Inferior parietal cortex (tissue), 1 donor: ENCODE measurements at regions not wholly inside any gene's neighbourhood (a gene's known extent, or its start where the extent isn't known, plus 50 kb on each side); places are given as distances from the start of the nearest gene placed in this dataset.
"Not testable (repeated sequence)": the region's sequence is repeated elsewhere in the genome, so short reads cannot be mapped to it uniquely, and the experiment has no call there.

Source experiments
- DNase-seq: peaks from one replicate; pipeline ENCODE4 v3.0.0-alpha.2; 2016; ENCODE audit errors: extremely low spot score

- no peak for DNase-seq
These were observed 58.0 kb upstream of the SLC25A48 start for GRCh38 chr5:135776457-135776856.

DNA sequence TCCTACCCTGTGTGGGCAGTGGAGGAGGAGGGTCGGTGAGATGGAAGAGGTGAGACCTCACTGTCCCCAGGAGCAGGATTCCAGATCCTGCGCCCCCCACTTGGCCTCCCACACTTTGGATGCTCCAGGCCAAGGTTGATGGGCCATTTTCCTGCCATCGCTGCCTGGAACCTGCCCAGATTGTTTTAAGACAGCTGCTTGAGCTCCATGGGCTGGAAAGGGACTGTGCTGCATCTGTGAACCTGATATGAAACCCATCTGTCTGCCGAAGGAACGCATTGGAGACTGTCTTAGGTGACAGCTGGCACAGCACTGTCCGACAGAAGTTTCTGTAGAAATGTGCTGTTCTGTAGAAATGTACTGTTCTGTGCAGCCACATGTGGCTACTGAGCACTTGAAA is 72.7 kb upstream of the SLC25A48 start:
- DNase-seq: peak; percentile 16

DNA sequence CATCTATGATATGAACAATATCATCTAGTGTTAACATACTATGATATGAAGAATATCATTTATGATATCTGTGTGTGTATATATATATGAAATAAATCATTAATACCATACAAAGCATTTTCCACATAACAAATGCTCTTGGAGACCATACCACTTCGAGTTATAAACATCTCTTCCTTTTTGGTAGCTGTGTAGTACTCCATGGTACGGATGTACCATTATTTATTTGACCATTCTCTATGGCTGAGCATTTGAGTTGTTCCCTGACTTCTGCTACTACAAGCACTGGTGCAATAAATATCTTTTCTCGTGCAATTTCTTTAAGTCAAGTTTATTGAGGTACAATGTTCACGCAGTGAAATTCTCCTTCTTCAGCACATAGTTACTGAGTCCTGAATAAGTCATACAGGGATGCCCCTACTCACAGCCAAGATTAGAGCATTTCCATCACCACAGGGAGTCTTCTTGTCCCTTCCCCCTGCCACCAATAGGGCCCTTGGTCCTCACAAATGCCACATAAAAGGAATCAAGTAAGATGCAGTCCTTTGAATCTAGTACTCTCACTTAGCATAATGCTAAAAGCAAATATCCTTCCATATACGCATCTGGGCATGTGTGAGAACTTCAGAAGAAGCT is 75.2 kb upstream of the SLC25A48 start:
- DNase-seq: no peak

DNA sequence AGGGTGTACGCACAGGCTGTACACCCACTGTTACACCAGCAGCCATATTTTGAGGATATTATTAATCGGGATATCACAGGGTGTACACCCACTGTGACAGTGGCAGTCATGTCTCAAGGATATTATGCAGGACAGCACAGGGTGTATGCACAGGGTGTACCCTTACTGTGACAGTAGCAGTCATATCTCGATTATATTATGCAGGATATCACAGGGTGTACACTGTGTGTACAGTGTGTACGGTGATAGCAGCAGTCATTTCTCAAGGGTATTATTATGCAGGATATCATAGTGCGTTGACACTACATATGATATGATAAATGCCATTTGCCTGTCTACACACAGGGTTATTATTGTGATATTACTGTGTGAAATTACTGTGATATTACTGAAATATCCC is 80.5 kb upstream of the SLC25A48 start:
- DNase-seq: no peak

DNA sequence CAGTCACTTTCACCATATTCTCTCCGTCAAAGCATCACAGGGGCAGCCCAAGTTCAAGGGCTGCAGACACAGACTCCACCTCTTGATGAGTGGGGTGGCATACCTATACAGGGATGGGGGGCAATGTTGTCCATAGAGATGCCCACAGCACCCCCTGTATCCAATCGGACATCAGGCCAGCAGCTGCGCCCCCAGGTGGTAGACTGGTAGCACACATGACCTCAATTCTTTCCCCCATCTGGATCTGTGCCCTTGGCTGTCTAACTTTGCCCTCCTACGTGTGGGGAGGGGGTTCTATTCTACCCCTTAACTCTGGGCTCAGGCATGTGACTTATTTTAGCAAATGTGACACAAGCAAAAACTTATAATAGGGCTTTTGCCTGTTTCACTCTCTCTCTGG is 84.0 kb upstream of the SLC25A48 start:
- DNase-seq: no peak

DNA sequence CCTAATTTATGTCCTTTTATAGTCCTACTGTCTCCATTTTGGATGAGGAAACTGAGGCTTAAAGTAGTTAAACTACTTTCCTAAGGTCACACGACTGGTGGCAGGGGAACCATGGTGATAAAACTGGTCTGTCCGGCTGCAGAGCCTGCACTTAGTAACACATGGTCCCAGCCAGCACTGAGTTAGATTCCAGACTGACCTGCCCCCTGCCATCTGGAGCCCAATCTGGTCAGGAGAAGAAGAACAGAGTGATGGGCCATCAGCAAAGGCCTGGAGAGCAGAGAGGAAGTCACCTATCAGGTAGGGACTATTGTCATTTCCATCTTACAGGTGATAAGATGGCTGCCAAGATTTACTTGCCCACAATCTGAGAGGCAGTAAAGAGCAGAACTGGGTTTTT is 86.6 kb upstream of the SLC25A48 start:
- no peak for DNase-seq

DNA sequence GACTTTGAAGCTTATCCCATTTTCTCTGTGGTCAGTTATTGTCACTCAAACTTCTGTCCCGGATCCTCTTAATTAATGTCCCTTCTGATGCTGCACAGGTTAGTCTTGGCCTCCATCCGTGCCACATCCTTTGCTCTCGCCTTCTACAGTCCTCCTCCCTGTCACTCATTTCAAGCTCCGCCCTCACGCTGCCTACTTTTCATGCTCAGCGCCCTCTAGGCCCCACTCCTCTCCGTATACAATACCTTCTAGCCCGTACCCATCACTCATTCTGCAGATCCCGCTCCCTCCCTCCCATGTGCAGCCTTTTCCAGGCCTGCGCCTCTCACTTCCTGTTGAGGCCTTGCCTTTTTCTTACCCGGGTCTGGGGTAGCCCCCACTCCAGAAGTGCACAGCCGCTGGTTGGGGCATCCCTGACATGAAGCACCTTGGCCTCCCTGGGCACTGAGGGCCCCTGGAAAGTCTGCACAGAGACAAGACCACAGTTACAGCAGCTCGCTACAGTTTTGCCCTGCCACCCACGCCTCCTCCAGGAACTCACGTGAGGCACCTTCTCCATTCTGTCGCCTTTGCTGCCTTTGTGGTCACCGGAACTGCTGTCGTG is 88.5 kb upstream of the SLC25A48 start:
- no peak for DNase-seq

- DNase-seq: no peak
These were observed 90.6 kb upstream of the SLC25A48 start for GRCh38 chr5:135743705-135744411.

DNA sequence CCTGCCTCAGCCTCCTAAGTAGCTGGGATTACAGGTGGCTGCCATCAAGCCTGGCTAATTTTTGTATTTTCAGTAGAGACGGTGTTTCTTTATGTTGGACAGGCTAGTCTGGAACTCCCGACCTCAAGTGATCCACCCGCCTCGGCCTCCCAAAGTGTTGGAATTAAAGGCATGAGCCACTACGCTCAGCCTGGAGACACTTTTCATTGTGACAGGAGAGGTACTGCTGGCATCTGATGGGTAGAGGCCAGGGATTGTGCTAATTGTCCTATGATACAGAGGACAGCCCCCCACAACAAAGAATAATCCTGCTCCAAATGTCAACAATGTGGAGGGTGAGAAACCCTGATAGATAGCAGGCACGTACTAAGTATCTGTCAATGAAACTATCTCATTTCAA is 91.3 kb upstream of the SLC25A48 start:
- DNase-seq: no peak

- not testable (repeated sequence) for DNase-seq
These were observed 92.2 kb upstream of the SLC25A48 start for GRCh38 chr5:135742240-135742639.

DNA sequence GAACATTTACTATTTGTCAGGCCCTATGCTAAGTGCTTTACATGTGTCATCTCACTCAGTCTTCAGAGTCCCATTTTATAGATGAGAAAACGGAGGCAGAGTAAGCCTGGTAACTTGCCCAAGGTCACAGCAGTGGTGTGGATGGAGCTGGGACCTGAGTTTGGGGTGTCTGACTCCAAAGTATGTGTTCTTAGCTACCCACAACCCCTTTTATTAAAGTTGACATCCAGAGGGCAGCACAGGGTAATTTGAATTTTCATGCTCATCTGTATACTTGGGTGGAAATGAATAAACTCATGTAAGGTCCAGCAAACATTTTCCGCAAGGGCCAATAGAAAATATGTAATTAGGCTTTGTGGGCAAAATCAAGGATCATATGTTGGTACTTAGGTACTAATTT is 93.4 kb upstream of the SLC25A48 start:
- DNase-seq: no peak

GRCh38 chr5:135740475-135740874 is 94.0 kb upstream of the SLC25A48 start:
- DNase-seq: no peak

DNA sequence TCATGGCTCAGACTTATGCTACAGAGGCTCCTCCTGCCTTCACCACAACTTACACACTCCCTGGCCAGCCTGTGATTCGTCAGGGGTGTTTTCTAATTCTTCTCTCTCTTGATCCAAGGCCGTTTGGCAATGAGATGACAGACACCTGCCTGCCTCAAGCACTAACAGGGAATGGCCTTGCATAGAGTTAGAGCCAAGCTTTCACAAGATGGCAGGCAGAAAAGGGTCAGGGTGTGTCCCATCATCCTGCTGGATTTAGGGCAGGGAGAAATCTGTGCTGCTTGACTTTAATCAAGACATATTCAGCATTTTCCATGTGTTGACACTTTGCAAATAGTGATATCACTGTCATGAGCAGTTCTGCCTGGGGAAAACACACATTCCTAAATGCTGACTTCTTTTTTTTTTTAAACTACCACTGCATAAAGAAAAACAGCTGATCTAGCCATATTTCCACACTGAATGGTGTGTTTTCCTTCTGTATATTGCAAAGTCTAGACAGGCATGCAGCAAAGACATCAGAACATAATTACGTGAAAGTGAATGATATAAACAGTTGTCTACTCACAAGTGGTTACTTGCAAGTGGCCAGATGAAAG is 95.0 kb upstream of the SLC25A48 start:
- no peak for DNase-seq

DNA sequence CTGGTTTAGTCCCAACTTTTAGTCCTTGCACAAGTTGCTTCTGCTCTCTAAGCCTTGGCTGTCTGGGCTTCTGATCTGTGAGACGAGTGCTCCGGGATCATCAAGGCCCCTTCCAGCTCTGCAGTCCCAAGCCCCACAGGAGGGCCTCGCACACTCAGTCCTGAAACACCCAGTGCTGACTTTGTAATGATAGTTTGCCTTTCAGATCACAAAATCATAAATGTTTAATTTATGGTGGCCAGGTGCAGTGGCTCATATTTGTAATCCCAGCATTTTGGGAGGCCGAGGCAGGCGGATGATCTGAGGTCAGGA is 95.9 kb upstream of the SLC25A48 start:
- no peak for DNase-seq

- DNase-seq: no peak
These were observed 96.5 kb upstream of the SLC25A48 start for GRCh38 chr5:135737701-135738563.

DNA sequence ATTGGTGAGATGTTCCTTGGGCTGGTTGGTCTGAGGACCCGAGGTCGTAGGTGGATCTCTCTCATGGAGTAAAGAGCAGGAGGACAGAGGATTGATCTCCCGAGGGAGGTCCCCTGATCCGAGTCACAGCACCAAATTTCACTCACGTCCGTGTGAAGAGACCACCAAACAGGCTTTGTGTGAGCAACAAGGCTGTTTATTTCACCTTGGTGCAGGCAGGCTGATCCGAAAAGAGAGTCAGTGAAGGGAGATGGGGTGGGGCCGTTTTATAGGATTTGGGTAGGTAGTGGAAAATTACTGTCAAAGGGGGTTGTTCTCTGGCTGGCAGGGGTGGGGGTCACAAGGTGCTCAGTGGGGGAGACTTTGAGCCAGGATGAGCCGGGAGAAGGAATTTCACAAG is 97.5 kb upstream of the SLC25A48 start:
- not testable (repeated sequence) for DNase-seq

- DNase-seq: no peak
These were observed 98.6 kb upstream of the SLC25A48 start for GRCh38 chr5:135735831-135736230.

- not testable (repeated sequence) for DNase-seq
These were observed 99.5 kb upstream of the SLC25A48 start for GRCh38 chr5:135734956-135735355.

DNA sequence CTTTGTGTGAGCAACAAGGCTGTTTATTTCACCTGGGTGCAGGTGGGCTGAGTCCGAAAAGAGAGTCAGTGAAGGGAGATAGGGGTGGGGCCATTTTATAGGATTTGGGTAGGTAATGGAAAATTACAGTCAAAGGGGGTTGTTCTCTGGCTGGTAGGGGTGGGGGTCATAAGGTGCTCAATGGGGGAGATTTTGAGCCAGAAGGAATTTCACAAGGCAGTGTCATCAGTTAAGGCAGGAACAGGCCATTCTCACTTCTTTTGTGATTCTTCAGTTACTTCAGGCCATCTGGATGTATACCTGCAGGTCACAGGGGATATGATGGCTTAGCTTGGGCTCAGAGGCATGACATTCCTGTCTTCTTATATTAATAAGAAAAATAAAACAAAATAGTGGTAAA is 103.4 kb upstream of the SLC25A48 start:
- DNase-seq: not testable (repeated sequence)

DNA sequence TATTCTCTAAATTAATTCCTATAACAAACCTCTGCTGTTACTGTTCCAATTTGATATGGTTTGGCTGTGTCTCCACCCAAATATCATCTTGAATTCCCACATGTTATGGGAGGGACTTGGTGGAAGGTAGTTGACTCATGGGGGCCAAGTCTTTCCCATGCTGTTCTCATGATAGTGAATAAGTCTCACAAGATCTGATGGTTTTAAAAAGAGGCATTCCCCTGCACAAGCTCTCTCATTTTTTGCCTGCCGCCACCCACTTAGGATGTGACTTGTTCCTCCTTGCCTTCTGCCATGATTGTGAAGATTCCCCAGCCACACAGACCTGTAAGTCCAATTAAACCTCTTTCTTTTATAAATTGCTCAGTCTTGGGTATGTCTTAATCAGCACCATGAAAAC is 104.3 kb upstream of the SLC25A48 start:
- DNase-seq: not testable (repeated sequence)

DNA sequence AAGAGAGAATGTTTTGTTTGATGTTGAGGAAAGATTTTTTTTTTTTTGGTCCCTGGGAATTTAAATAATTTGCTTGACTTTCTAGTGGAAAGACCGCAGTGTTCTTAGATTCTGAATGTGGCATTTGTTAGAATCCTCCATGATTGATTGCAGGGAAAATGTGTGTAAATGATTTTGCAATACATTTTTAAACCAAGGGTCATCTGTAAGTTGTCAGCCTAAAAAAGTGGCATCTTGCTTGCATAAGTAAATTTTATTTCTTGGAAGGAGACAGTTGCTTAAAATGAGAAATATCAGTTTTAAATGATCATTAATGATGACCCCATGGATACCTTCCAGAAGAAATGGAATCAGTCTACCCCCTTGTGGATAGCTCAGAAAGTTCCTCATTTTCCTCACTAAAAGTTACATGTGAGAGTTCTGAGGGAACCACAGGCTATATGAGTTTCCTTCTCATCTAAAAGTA is 105.1 kb upstream of the SLC25A48 start:
- DNase-seq: peak; percentile 9

DNA sequence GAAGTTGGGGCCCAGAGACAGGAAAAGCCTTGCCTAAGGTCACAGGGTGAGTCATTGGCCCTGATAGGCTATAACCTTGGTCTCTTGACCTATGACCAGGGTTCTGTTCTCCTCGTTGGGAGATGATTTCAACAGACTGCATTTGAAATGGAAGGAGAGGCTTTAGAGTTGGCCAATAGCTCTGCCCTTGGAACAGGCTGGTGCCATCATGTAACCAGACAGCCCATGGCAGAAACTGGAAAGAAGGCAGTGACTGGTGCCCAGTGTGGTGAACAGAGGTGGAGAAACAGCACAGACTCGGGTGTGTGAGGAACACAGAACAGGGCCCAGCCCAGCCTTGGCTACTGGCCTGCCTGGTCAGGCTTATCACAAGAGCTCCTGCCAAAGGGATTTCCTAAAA is 109.8 kb upstream of the SLC25A48 start:
- DNase-seq: no peak
